ENCODE measurements at regions not wholly inside any gene's neighbourhood (a gene's known extent, or its start where the extent isn't known, plus 50 kb on each side); places are given as distances from the start of the nearest gene placed in this dataset.
"Not testable (repeated sequence)": the region's sequence is repeated elsewhere in the genome, so short reads cannot be mapped to it uniquely, and the experiment has no call there.

DNA sequence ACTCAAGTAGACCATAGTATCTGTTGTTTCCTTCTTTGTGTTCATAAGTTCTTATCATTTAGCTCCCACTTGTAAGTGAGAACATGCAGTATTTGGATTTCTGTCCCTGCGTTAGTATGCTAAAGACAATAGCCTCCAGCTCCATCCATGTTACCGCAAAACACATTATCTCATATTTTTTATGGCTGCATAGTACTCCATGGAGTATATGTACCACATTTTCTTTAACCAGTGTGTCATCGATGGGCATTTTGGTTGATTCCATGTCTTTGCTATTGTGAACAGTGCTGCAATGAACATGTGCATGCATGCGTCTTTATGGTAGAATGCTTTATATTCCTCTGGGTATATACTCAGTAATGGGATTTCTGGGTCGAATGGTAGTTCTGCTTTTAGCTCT is 148.1 kb upstream of the IRS2 start:
- not testable (repeated sequence) for DNase-seq

DNA sequence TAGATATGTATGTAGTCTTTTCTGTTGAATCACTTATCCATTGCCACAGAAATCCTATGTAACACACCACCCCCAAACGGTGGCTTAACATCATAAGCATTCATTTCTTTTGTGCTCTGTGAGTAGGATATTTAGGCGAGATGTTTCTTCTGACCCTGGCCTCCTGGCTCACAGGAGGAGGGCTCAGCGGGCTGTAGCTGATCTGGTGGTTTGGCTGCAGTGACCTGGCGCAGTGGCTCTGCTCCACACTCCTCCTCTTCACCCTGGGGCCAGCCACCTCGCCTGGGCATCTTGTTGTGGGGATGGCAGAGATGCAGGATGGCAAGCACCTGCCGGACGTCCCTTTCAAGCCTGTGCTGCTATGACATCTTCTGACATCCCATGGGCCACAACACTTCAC is 147.1 kb upstream of the IRS2 start:
- DNase-seq: no peak

DNA sequence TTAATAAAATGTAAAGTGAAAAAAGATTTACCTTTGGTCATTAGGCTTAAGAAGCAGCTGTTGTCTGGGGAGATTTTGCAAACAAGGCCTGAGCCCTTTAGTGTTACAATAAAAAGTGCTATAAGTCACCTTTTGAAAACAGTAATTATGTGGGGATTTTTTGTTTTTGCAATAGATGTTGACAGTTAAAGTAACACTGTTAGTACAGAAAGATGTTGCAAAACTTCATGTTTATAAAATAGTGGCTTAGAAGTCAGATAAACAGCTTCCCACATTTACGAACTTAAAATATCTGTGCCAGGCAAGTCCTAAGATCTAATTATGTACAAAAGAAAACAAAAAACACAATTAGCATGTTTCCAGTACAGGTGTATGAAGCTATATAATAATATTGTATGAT is 138.0 kb upstream of the IRS2 start:
- DNase-seq: no peak

DNA sequence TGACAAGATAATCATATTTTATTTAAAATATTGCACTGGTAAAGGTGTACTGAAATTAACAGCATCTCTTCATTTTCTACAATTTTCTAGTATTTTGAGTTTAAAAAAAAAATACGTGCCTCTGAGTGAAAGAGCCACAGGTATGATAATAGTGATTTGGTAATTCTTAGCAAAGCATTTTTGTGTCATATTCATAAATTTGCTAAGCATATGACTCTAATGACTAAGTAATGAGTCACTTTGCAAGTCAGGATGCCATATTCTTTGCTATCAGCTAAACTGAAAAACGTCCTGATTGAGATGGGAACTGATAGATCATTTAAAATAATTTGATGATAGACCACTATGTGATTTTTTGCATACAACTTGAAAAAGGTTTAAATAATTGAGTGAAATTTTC is 136.1 kb upstream of the IRS2 start:
- DNase-seq: no peak

DNA sequence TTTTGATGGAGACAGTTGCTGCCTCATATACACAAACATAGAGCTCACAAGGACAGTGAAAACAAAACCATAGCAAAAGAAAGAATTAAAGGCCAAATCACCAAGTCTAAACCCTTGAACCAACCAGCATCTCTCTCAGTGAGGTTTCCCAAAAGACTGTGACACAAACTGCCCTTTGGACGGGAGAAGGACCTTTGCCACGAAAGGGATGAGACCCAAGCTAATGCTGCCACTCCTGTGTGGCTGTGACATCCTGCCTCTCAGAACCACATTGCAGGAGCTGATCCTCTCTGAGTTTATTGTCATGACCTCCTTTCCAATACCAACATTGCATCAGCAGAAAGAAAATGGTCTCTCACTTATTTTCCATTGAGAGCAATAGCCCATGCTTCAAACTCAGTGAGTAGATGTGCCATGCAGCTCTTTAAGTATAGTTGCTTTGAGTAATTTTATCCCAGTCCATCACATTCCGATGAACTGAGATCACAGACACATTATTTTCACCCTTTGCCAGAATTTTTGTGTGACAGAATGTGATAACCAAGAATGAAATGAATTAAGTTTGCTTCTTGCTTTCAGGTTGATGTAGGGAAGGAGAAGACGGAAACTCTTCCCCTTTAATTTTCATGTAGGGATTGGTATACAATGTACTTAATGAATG is 133.5 kb upstream of the IRS2 start:
- no peak for DNase-seq

DNA sequence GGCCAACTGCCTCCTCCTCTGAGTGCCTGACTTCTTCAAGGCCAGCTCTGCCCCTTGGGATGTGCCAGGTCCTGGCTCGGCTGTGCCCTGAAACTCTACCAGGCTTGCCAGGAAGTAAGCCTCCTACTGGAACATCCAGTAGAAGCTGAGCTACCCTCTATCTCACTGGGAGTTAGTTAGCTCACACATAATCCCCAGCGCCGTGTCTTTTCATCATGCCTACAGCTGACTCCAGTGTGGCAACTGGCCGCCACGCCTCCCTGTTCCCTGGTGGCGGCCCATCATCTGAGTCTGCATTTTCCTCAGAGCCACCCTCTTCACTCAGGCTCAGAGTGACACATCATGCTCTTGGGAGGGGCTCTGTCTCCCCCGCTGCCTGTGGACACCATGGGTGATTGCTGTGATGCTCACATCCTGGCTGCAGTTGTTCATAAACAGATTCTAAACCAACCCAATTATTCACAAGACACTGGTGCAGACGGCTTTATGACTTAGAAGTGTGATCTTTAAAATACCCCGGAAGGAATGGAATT is 131.9 kb upstream of the IRS2 start:
- DNase-seq: no peak

DNA sequence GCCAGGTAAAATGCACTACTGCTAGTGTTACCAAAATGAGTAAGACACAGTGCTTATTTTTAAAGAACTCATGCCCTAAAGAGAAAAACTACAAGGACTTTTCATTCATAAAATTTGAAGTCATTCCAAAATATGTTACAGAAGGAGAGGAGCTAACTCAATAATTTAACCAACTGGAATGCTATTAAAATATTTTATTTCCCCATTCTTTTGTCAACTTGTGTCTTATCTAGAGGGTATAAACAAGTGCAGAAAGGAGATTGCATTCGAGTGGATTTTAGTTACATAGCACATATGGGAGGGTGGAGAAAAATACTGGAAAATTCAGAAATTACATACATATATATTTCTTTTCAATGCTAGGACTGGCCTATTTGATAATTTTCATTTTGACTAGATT is 131.0 kb upstream of the IRS2 start:
- DNase-seq: no peak

DNA sequence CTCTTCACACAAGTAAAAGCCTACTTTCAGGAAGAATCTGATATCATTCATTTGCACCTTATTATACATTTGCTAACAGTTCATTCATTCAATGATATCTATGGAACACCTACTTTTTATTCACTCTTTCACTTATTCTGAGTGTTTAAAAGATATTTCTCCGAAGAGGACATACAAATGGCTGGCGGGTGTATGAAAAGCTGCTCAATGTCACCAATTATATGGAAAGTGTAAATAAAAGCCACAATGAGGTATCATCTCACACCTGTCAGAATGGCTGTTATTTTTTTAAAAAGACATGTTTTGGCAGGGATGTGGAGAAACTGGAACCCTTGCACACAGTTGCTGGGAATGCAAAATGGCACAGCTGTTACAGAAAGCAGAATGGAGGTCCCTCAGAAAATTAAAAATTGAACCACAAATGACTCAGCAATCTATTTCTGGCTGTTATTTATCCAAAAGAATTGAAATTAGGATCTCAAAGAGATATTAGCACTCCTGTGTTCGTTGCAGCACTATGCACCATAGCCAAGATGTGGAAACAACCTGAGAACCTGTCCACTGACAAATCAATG is 127.6 kb upstream of the IRS2 start:
- DNase-seq: no peak

DNA sequence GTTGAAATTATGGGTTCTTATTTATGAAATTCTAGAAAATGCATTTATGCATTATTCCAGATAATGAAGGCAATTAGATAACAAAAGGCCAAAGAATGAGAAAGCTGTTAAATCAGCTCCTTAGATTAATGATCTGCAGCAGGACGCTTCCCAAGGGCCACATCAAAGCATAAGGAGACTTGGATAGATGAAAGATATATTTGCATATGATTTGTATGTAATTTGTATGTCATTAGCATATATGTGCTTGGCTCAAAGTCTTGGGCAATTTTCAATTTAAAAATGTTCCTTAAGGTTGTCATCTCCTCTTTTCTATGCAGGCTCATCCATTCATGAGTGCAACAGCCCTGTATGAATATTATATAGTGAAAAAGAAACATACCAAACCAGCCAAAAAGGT is 126.8 kb upstream of the IRS2 start:
- DNase-seq: no peak

DNA sequence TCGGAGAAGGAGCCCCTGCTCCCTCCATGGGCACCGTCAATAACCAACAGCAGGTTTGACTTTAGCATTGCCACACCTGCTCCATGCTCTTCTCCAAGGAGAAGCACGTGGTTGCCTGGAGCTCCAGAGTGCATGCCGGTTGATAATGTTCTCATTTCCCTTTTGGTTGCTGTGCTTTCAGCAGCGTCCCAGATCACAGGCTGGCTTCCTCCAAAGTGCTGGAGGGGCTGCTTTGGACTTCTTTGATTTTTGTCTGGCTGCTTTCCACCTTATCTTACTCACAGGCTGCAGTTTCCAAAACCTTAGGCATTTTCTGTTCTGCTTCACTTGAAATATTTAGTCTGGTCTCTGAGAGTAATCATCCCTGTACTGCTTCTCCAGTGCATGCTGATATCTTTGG is 123.8 kb upstream of the IRS2 start:
- DNase-seq: no peak

DNA sequence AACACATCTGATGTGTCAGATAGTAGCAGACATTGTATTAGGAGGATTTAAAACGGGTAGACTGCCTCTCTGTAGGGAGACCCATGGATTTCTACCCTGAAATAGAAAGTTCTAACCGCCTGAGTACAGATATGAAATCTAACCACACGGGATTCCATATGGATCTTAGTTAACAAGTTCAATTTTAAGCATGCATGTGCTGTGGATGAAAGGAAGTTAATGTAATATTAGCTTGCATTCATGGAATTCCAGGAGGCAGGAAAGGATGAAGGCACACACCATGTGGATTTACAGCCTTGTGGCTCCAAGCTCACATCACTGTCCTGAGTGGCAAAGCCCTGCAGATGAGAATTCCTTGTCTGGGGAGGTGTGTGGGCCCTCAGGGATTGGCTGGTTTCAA is 120.6 kb upstream of the IRS2 start:
- no peak for DNase-seq

DNA sequence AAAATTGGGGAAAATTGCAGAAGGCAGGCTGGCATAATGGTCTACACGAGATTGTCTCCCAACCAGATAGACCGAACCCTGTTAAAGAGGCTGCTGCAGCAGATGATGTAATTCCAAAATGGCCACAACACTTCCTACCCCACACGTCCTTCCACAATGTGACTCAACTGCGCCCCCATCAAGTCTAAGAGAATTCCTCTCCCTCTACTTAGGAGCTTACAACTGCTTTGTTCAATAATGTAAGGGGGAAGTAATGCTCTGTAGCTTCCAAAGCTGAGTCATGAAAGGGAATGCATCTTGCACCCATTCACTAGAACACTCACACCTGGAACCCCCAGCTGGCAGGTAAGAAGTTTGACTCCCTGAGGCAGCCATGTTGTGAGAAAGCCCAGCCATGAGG is 117.8 kb upstream of the IRS2 start:
- peak; percentile 44 for DNase-seq

DNA sequence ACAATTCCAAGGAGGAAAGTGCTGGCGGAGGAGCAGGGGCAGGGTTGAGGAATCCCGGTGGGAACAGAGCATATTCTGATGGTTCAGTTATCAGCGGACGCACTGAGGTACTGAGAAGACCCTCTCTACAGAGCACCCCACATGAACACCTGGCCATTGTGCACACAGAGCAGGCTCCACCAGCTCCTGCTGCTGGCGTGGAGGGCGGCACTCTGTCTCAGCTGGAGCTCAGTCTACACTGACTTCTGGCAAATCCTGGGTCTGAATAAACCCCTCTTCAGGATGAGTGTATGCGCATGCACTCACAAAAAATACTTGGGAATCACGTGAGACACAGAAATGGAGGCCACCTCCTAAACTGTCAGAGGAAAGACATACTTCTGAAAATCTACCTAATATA is 114.4 kb upstream of the IRS2 start:
- no peak for DNase-seq

DNA sequence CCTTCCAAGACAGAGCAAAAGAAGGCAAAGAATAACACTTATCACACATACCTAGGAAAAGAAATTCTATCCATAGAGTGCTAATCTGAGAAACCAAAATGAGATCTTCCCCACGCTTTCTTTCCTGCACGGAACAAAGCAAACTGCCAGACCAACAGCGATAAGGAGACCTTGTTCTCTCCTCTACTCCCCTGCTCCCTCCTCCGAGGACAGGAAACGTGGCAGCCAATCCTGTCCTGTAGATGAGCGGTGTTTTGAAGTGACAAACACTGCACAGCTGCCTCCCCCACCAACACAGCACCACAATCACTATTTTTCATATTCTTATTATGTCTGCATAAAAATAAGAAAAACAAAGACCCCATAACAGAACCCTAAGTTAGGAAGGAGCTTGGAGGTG is 113.9 kb upstream of the IRS2 start:
- DNase-seq: no peak

DNA sequence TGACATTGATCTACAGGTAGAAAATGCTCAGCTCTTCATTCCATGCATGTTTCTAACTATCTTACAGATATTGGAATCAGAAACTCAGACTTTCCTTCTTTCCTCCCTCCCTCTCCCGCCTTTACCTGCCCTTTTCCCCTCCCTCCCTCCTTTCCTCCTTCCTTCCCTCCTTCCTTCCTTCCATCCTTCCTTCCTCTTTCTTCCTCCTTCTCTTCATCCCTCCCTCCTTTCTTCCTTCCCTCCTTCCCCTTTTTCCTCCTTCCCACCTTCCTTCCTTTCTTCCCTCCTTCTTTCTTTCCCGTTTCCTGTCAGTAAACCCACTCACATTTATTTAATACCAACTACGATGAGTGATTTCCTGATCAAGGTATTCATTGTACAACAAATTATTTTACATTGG is 113.4 kb upstream of the IRS2 start:
- DNase-seq: no peak

DNA sequence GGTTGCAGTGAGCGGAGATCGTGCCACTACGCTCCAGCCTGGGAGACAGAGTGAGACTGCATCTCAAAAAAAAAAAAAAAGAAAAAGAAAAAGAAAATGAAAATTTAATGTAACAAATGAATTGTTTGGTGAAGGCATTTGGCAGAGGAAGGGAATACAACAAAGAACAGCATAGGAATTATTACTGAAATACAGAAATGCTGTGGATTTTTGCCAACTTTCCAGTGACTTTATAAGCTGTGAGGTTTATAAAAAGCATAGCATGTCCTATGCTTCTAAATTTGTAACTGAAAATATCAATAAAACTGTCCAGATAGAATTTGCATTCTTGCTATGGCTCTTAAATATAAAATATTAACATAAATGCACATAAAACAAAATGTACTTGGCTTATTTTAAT is 112.9 kb upstream of the IRS2 start:
- DNase-seq: no peak

DNA sequence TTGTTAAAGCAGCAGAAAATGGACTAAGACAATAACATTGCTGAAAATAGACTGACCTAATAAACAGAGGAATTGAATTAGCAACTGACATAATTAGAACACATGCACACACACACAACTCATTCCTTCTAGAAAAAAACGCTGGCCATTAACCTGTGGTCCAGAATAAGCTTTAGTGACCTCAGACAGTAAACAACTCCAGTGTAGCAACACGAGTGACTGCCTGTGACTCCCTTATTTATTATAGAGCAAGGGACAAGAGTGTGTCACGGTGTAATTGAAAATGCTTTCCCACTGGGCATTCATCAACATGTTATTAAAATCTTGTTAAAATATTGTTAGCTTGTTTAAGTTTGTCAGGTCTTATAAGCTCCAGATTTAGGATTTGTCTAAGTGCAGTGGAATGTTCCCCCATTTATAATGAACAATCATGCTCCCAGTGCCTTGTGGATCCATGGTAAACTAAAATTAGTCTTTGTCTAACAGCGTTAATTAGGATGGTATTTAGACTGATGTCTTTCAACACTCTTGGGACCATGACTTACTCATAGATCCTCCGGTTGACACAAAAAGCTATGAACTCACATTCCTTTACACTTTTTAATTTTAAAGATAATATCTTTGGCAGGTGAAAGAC is 111.7 kb upstream of the IRS2 start:
- DNase-seq: no peak

DNA sequence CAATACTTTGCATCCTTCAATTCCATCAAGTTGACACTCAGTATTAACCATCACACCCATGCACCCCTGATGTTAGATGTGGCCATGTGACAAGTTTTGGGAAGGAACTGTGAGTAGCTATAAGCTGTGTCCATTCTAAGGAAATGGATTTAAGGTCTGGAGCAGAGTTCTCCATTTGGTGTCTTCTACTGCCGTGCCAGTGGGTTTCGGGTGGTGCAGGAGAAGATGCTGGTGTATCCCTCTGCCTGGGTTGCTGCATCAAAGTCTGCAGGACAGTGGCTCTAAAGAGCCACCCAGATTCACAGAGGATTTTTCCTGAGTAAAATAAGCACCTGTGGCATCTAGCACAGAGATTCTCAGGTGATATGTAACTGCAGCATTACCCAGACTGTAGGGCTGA is 105.7 kb upstream of the IRS2 start:
- no peak for DNase-seq

DNA sequence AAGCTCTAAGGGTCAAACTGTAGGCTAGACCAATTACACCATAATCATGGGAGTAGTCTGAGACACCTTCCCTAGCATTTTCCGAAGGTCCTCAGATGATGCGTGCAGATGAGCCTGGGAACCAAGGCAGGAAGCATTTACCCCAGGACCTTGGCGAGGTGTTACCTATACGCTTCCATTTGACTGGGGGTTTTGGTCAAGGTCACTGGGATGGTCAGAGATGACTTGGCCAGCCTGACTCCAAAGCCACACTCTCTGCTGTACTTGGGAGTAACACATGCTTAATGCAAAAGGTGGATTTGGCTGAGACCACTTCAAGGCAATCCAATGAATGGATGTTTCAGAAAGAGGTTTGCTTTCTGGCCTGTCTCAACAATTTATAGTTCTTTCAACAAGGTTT is 98.9 kb upstream of the IRS2 start:
- no peak for DNase-seq

DNA sequence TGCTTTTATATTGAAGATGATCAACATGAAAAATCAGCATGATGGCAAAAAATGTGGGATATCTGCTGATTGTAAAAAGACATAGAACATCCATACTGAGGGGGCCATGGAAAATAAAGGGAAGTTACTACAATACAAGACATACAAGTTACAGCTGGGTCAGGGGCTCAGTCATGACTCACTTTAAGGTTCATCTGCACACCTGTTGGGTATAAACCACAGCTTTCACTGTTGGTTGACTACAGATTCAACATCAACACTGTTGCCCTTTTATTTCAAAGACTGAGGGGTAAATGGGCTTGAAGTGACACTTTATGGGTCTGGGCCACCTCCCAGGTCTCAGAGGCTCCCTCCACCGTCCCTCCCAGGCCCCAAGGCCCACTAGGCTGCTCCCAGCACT is 98.1 kb upstream of the IRS2 start:
- DNase-seq: no peak

DNA sequence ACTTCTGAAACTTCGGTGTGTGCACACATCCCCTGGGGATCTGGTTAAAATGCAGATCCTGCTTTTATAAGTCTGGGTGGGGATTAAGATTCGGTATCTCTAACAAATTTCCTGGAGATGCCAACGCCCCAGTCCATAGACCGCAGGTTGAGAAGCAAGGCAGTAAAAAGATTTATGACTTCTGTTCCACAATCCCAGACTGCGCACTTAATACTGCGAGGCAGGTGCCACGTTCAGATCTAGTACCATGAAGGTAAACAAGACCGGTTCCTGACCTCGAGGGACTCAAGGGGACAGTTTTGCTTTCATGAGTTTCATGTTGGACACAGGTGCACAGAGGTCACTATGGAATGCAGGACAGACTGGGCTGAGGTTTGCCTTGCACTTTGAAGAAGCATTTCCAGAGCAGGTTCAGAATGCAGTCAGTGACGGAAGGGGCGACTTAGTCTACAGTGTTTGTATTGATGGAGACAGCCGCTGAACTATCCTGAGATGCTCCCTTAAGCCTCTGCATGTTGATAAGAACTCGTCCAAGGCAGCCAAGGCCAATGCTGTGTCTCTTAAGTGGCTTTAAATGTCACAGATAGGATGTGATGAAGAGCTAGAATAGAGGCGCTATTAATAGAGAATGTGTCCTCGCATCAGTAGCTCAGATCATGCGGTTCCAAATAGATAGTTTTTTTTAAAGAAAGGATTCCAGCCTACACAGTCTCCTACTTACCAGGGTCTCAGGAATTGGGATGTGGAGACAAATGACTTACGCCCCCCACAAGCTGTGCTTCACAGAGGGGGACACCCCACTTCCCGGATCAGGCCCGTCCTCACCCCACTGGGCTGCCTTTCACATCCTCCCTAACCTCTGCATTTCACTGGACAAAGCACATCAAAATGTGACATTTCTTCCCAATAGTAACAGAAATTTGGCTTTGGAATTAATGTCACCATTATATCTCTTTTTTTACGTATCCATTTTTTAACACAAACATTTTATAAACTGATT is 97.1 kb upstream of the IRS2 start:
- no peak for DNase-seq

DNA sequence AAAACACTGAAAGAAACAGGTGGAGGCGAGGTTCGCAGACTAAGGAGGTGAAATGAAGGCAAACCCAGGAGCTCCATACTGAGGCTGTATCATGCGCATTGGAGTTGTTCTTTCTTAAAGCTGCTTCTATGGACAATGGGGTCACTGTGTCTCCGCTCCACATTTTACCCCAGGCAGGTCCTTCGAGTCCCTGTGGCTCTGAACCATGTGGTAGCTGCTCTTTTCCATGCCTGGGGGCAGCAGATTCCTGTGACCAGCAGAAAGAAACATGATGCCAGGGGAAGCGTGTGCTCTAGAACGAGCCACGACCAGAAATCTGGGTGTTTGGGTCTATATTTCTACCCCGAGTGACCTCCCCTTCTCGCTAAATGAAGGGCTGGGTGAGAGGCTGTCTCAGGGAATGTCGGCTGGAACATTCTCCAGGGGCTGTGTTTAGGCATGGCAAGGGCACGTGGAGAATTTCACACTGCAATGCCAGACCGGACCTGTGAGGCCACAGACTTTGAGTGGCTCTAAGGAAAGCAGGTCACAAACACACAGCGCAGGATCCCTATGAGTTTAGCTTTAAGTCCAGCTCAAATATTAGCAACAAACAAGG is 95.7 kb upstream of the IRS2 start:
- DNase-seq: no peak

DNA sequence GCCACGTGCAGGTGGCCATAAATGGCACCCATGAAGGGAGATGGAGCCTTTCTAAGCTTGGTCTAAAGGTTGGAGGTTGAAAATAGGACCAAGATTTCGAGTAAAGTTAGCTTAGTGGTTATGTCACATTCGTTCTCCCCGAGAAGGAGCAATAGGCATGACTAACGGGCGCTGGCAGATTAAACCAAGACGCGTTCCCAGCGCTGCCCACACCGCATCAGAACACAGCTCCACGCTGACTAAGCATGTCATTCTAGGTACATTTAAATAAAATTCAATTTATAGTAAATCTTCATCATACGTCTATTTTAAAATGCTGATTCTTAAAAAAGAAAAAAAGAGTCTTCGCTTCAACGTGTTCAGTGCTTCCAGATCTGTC is 95.0 kb upstream of the IRS2 start:
- DNase-seq: no peak

Data from NCI-H69 (cell line).